Skin epidermis (tissue), 12 donors: ENCODE measurements at regions not wholly inside any gene's neighbourhood (a gene's known extent, or its start where the extent isn't known, plus 50 kb on each side); places are given as distances from the start of the nearest gene placed in this dataset.
A peak's percentile ranks its signal among the peaks of the same experiment; 100 is the strongest.
"Not testable (repeated sequence)": the region's sequence is repeated elsewhere in the genome, so short reads cannot be mapped to it uniquely, and the experiment has no call there.

ENCODE experiments used
- H3K27ac ChIP-seq, 21 experiments: fragments of 200-600 bp; sonication (generic) in 11 of 21; one replicate each; pipeline ENCODE4 v1.5.0; 2020; ENCODE audit warnings: mild to moderate bottlenecking in 3 of 21, inconsistent platforms in 2 of 21, moderate library complexity in 2 of 21
- H3K4me3 ChIP-seq, 7 experiments: fragments of 200-600 bp; sonication (generic) in 2 of 7; one replicate each; pipeline ENCODE4 v1.5.0; 2020; ENCODE audit warnings: inconsistent platforms in 2 of 7, mild to moderate bottlenecking in 2 of 7, moderate library complexity in 1 of 7

- Histone ChIP-seq H3K27ac (no peak overlapping the region), H3K4me3 (no peak overlapping the region)
Measured at GRCh38 chr6:44020664-44021425, 106.4 kb downstream of the MRPL14 start.

DNA sequence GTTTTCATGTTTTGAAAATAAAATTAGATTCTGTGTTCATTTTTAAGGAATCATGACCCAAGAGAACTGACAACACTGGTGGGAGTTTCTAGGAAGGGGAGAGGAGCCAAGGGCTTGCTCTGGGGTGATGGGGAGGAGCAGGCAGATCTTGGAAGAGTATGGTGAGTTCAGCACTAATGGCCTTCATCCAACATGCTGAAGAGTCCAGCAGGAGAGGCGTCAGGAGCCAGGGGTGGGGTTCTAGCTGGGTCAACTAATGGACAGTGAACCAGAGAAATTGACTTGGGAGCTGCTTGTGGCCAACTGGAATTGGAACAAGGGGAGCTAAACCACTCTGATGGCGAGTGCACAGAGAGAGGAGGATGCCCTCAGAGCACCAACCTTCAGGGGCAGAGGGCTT is 107.1 kb downstream of the MRPL14 start:
- no peak overlapping the region for H3K27ac ChIP-seq

DNA sequence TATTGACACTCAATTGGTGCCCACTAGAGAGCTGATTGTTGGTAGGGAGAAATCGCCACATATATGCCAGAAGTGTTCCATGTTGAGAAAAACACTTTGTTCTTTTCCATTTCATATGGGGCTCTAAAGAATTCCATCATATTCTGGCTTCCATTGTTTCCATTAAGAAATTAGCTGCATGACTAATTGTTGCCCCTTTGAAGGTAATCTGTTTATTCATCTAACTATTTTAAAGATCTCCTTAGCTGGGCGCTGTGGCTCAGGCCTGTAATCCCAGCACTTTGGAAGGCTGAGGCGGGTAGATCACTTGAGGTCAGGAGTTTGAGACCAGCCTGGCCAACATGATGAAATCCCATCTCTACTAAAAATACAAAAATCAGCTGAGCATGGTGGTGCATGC is 109.9 kb downstream of the MRPL14 start:
- not testable (repeated sequence) for H3K4me3 ChIP-seq, H3K27ac ChIP-seq

More for the DNA sequence above, 107.1 kb downstream of the MRPL14 start:
- no peak overlapping the region for H3K4me3 ChIP-seq

DNA sequence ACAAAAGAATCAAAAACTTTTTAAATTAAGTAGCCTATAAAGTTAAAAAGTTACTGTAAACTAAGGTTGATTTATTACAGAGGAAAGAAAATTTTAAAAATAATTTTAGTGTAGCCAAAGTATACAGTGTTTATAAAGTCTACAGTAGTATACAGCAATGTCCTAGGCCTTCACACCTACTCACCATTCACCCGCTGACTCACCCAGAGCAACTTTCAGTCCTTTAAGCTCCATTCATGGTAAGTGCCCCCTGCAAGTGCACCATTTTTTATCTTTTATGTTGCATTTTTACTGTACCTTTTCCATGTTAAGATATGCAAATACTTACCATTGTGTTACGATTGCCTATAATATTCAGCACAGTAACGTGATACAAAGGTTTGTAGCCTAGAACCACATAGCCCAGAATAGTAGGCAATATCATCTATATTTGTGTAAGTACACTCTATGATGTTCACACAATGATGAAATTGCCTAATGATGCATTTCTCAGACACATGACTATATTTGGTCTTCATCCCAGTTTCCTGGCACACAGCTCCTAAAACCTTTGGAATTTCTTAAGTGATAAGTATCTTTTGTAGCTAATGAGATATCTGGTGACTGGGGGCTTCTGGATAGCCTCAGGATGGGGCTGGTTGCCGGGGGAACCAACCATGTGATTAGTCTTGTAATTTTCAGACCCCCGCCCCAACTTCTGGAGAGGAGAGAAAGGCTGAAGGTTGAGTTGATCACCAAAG is 111.0 kb downstream of the MRPL14 start:
- no peak overlapping the region for H3K4me3 ChIP-seq
- no peak overlapping the region for H3K27ac ChIP-seq

DNA sequence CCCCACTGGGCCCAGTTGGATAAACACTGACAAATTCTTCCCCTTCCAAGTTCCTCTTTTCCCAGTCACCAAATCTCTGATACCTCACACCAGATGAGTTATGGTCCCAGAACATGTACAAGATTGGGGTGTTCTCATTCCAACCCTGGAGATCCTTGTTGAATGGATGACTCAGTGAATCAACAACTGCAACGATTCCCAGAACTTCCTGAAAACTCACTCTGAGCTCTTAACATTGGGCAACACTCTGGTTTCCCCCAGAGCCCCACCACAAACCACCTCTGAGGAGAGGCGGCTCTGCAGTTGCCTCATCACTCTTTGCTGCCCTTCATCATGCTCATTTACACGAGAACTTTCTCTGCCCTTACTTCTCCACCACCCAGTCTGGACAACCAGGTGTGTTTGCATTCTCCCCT is 115.2 kb downstream of the MRPL14 start:
- peak overlapping the region in 1 of 21 experiments; percentile 30 for H3K27ac ChIP-seq
- no peak overlapping the region for H3K4me3 ChIP-seq

GRCh38 chr6:44011350-44011920 is 115.8 kb downstream of the MRPL14 start:
- Histone ChIP-seq H3K4me3 (no peak overlapping the region), H3K27ac (peak overlapping the region in 1 of 21 experiments; percentile 30)

- Histone ChIP-seq H3K27ac (no peak overlapping the region), H3K4me3 (no peak overlapping the region)
Measured at GRCh38 chr6:44010411-44011349, 116.6 kb downstream of the MRPL14 start.

- H3K4me3 ChIP-seq: no peak overlapping the region
- no peak overlapping the region for H3K27ac ChIP-seq
Measured at GRCh38 chr6:44009425-44010321, 117.6 kb downstream of the MRPL14 start.

DNA sequence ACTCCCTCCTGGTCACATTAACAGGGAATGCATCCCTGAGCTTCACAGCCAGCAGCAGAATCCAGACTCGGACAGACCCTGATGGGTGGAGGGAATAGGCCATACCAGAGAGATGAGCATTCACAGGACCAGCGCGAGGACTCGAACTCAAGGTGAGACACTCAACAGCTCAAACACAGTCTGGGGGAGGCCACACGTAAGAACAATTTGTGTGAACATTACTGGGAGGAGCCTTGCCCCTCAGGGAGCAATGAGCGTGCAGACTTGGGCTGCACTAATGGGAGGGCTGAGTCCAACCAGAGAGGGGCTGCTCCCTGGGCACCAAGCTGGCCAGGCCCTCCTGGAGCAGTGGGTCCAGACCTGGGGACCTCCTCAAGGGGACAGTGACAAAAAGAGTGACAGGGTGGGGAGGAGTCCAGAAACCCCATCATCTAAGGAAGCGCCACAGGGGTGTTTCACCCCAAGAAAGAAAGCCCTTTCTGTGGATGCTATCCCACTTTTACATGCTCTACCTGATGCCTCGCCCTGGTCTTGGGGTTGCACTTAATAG is 118.4 kb downstream of the MRPL14 start:
- H3K4me3 ChIP-seq: no peak overlapping the region
- no peak overlapping the region for H3K27ac ChIP-seq

DNA sequence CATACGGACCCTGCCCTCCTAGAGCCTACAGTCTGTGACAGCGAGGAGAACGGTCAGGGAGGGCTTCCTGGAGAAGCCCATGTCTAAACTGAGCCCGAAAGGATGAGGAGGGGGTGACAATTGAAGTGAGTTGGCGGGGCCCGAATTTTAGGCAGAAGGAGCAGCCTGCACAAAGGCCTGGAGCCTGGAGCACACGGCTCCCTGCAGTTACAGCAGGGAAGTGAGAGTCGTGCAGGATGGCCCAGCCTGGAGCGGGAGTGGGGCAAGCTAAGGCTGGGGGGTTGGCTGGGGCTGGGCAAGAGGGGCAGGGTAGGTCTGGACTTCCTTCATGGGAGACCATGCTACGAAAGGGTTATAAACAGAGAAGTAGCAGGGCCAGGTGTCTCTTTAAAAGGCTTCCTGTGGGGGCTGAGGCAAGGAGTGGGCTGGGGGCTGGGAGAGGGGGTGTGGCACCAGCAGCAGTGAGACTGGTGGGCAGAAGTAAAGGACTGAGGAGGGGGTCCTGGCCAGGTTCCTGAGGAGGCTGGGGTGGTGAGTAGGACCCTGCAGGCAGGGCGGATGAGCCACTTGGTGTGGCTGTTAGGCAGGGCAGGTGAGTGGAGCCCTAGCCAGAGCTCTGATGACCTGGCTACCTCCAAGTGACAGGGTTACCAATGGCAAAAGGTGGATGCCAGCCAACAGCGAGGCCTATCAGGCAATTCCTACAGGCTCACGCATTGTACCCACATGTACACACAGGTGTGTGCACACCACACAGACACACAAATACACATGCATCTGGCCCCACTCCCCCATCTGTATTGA is 119.2 kb downstream of the MRPL14 start:
- Histone ChIP-seq H3K4me3 (no peak overlapping the region), H3K27ac (no peak overlapping the region)

DNA sequence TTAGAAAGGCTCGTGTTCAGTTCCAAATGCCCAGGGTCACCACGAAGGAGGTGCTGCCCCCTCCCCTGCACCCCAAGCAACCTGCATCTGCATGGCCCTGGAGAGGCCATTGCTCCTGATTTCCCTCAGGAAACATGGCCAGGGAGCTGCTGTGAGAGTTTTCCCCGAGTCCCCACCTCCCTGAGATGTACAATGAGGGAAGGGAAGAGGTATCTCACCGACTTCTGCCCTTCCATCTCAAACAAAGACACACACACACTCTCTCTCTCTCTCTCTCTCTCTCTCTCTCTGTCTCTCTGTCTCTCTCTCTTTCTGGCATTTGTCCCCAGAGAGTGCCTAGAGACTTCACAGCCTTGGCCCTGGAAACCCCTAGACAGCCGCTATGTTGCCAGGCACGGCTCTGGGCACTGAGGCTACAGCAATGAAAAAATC is 120.4 kb downstream of the MRPL14 start:
- Histone ChIP-seq H3K27ac (no peak overlapping the region), H3K4me3 (no peak overlapping the region)

- no peak overlapping the region for H3K4me3 ChIP-seq
- no peak overlapping the region for H3K27ac ChIP-seq
Measured at GRCh38 chr6:44006123-44006871, 121.0 kb downstream of the MRPL14 start.

- Histone ChIP-seq H3K4me3 (no peak overlapping the region), H3K27ac (no peak overlapping the region)
Measured at GRCh38 chr6:44005507-44005903, 121.7 kb downstream of the MRPL14 start.

- Histone ChIP-seq H3K27ac (no peak overlapping the region), H3K4me3 (no peak overlapping the region)
Measured at GRCh38 chr6:44004625-44005506, 122.4 kb downstream of the MRPL14 start.

DNA sequence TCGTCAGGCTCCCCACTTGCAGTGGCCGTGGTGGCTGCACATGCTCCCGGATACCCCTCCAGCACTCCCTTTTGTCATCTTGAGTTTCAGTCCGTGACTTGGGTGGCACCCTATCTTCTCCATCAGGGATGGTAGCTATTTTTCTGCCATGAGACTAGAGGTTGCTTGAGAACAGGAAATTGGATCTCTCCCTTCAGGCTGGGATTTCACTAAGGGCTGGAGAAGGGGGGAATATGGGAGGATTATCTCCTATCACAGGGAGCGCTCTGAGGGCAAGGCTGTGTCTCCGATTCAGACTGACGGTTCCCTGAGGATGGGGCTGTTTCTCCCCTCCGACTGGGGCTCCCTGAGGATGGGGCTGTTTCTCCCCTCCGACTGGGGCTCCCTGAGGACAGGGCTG is 123.1 kb downstream of the MRPL14 start:
- Histone ChIP-seq H3K27ac (no peak overlapping the region), H3K4me3 (no peak overlapping the region)
